H1 (cell line): ENCODE measurements at regions not wholly inside any gene's neighbourhood (a gene's known extent, or its start where the extent isn't known, plus 50 kb on each side); places are given as distances from the start of the nearest gene placed in this dataset.

ENCODE experiments used
- CTCF ChIA-PET: fragments of 300-600 bp; sonication (Branson Sonifier 250); formaldehyde crosslinking; loops from one replicate; lab custom pipeline; 2021; ENCODE audit not compliant: partially characterized antibody; lab: Charles Lee
- POLR2A ChIA-PET: fragments of 300-600 bp; sonication (Branson Sonifier 250); formaldehyde crosslinking; loops from one replicate; lab custom pipeline; 2021; ENCODE audit warnings: inconsistent platforms; ENCODE audit not compliant: partially characterized antibody; lab: Charles Lee
- DNase-seq, 2 experiments: peaks; one replicate each; pipeline versions ENCODE4 v3.0.0 to v3.0.0-alpha.2; 2010 to 2022; ENCODE audit warnings: low spot score in 2 of 2, low read depth in 1 of 2, mixed read lengths in 1 of 2
- FAIRE-seq: peaks from 2 replicates; lab custom pipeline; 2011; peaks lifted over from hg19 to GRCh38; lab: Jason Lieb, UNC
- H2AFZ ChIP-seq: 2 replicates; pipeline ENCODE4 v1.8.1; 2012; ENCODE audit warnings: low read length, inconsistent platforms
- H2AK5ac ChIP-seq: 2 replicates; pipeline ENCODE4 v1.6.1; 2013; ENCODE audit warnings: low read depth, low read length
- H2BK120ac ChIP-seq: replicated peaks from 2 replicates; pipeline ENCODE3; 2013; ENCODE audit warnings: low read depth, low read length, inconsistent platforms
- H2BK12ac ChIP-seq: 2 replicates; pipeline ENCODE4 v1.6.1; 2013; ENCODE audit warnings: low read depth, low read length
- H2BK15ac ChIP-seq: 2 replicates; pipeline ENCODE4 v1.6.1; 2013; ENCODE audit warnings: low read length
- H2BK20ac ChIP-seq: 2 replicates; pipeline ENCODE4 v1.6.1; 2013; ENCODE audit warnings: low read length
- H2BK5ac ChIP-seq: 2 replicates; pipeline ENCODE4 v1.6.1; 2013; ENCODE audit warnings: low read depth, low read length
- H3K14ac ChIP-seq: 2 replicates; pipeline ENCODE4 v1.6.1; 2013; ENCODE audit warnings: inconsistent platforms; ENCODE audit not compliant: insufficient read length
- H3K18ac ChIP-seq: 2 replicates; pipeline ENCODE4 v1.6.1; 2013; ENCODE audit warnings: low read length; ENCODE audit errors: extremely low read depth
- H3K23ac ChIP-seq: 2 replicates; pipeline ENCODE4 v1.6.1; 2013; ENCODE audit warnings: inconsistent platforms; ENCODE audit not compliant: insufficient read length
- H3K23me2 ChIP-seq: 2 replicates; pipeline ENCODE4 v1.6.1; 2013; ENCODE audit warnings: low read depth, low read length
- H3K27ac ChIP-seq: 2 replicates; pipeline ENCODE4 v1.6.1; 2011; ENCODE audit warnings: low read depth, low read length, inconsistent platforms
- H3K27me3 ChIP-seq, 4 experiments: replicated peaks in 1 of 4; 1 replicate in 1 of 4; 2 replicates in 3 of 4; pipeline versions ENCODE4 v1.6.1 to v1.8.1; 2011 to 2013; ENCODE audit warnings: low read length in 3 of 4, mild to moderate bottlenecking in 3 of 4, inconsistent platforms in 2 of 4, mixed read lengths in 2 of 4, moderate library complexity in 1 of 4; ENCODE audit not compliant: control insufficient read depth in 3 of 4, insufficient read depth in 3 of 4; ENCODE audit errors: extremely low read depth in 1 of 4
- H3K36me3 ChIP-seq, 4 experiments: 2 replicates each; pipeline versions ENCODE4 v1.6.1 to v1.8.1; 2011 to 2013; ENCODE audit warnings: mild to moderate bottlenecking in 4 of 4, low read length in 3 of 4, moderate library complexity in 2 of 4, control low read depth in 1 of 4, inconsistent platforms in 1 of 4; ENCODE audit not compliant: insufficient read depth in 4 of 4, control insufficient read depth in 2 of 4
- H3K4ac ChIP-seq: replicated peaks from 2 replicates; pipeline ENCODE3; 2013; ENCODE audit warnings: low read length, low read depth, mixed read lengths, inconsistent platforms; ENCODE audit not compliant: insufficient read length
- H3K4me1 ChIP-seq, 4 experiments: replicated peaks in 1 of 4; 1 replicate in 1 of 4; 2 replicates in 3 of 4; pipeline versions ENCODE4 v1.6.1 to v1.8.1; 2011 to 2013; ENCODE audit warnings: low read length in 3 of 4, inconsistent platforms in 2 of 4, mixed read lengths in 1 of 4; ENCODE audit not compliant: insufficient read depth in 4 of 4, control insufficient read depth in 3 of 4
- H3K4me2 ChIP-seq, 2 experiments: 2 replicates each; pipeline versions ENCODE4 v1.6.1 to v1.8.1; 2011 to 2013; ENCODE audit warnings: low read depth in 2 of 2, low read length in 2 of 2, control low read depth in 1 of 2, inconsistent platforms in 1 of 2, mild to moderate bottlenecking in 1 of 2; ENCODE audit not compliant: insufficient read depth in 1 of 2
- H3K4me3 ChIP-seq, 4 experiments: fragments of 200-600, 300-600 bp in 1 of 4; sonication (generic), shearing (Covaris generic), sonication (Bioruptor Twin) in 1 of 4; 2 replicates each; pipeline versions ENCODE4 v1.5.1 to v1.8.1; 2011 to 2016; ENCODE audit warnings: low read length in 4 of 4, low read depth in 3 of 4, control low read depth in 2 of 4, inconsistent platforms in 2 of 4, mild to moderate bottlenecking in 2 of 4, mixed read lengths in 1 of 4, moderate library complexity in 1 of 4; ENCODE audit not compliant: insufficient read depth in 2 of 4; ENCODE audit errors: extremely low read depth in 1 of 4
- H3K56ac ChIP-seq: replicated peaks from 2 replicates; pipeline ENCODE3; 2013; ENCODE audit warnings: low read depth, mild to moderate bottlenecking, mixed read lengths, low read length, inconsistent platforms; ENCODE audit not compliant: insufficient read length
- H3K79me1 ChIP-seq: 2 replicates; pipeline ENCODE4 v1.6.1; 2013; ENCODE audit warnings: low read depth, low read length, control low read depth
- H3K79me2 ChIP-seq, 2 experiments: 2 replicates each; pipeline versions ENCODE4 v1.6.1 to v1.8.1; 2012 to 2013; ENCODE audit warnings: low read length in 2 of 2, mild to moderate bottlenecking in 2 of 2, inconsistent platforms in 1 of 2; ENCODE audit not compliant: insufficient read depth in 2 of 2, control insufficient read depth in 1 of 2
- H3K9ac ChIP-seq, 4 experiments: replicated peaks in 1 of 4; 1 replicate in 1 of 4; 2 replicates in 3 of 4; pipeline versions ENCODE4 v1.6.1 to v1.8.1; 2011 to 2013; ENCODE audit warnings: low read depth in 3 of 4, low read length in 3 of 4, control low read depth in 2 of 4, mild to moderate bottlenecking in 2 of 4, moderate library complexity in 2 of 4, inconsistent platforms in 1 of 4; ENCODE audit errors: extremely low read depth in 1 of 4
- H3K9me3 ChIP-seq, 2 experiments: 2 replicates each; pipeline versions ENCODE4 v1.6.1 to v1.8.1; 2012 to 2013; ENCODE audit warnings: mild to moderate bottlenecking in 2 of 2, moderate library complexity in 2 of 2, control low read depth in 1 of 2, inconsistent platforms in 1 of 2, low read depth in 1 of 2, low read length in 1 of 2, mixed read lengths in 1 of 2; ENCODE audit not compliant: insufficient read depth in 2 of 2
- H4K20me1 ChIP-seq, 2 experiments: replicated peaks in 1 of 2; 2 replicates each; pipeline versions ENCODE3 to v1.8.1; 2011 to 2013; ENCODE audit warnings: inconsistent platforms in 2 of 2, low read length in 2 of 2, mild to moderate bottlenecking in 1 of 2; ENCODE audit not compliant: insufficient read depth in 2 of 2, control insufficient read depth in 1 of 2
- H4K5ac ChIP-seq: 2 replicates; pipeline ENCODE4 v1.6.1; 2013; ENCODE audit warnings: low read length, low read depth, mixed read lengths, inconsistent platforms; ENCODE audit not compliant: insufficient read length
- H4K8ac ChIP-seq: 2 replicates; pipeline ENCODE4 v1.8.0; 2013; ENCODE audit warnings: mild to moderate bottlenecking, moderate library complexity, low read length, inconsistent platforms; ENCODE audit not compliant: insufficient read depth; ENCODE audit errors: extremely low read depth
- H4K91ac ChIP-seq: replicated peaks from 2 replicates; pipeline ENCODE3; 2013; ENCODE audit warnings: low read length, mixed read lengths, inconsistent platforms; ENCODE audit not compliant: insufficient read length
- ASH2L ChIP-seq: fragments of 200-600, 300-600 bp; sonication (generic); IDR thresholded peaks from one replicate; pipeline ENCODE4 v1.7.1; 2017; ENCODE audit warnings: low read length
- CBX8 ChIP-seq: fragments of 300-800, 300-1000 bp; sonication (generic); IDR thresholded peaks from 2 replicates; pipeline ENCODE4 v1.7.1; 2016; ENCODE audit warnings: low read depth, low read length, borderline replicate concordance
- EP300 ChIP-seq, 2 experiments: IDR thresholded peaks; 1 replicate in 1 of 2; 2 replicates in 1 of 2; pipeline ENCODE4 v1.6.1; 2011 to 2012; ENCODE audit warnings: low read depth in 2 of 2, low read length in 2 of 2, mild to moderate bottlenecking in 2 of 2, borderline replicate concordance in 1 of 2, inconsistent platforms in 1 of 2, moderate library complexity in 1 of 2
- FOSL1 ChIP-seq: IDR thresholded peaks from 2 replicates; pipeline ENCODE4 v1.6.1; 2011; ENCODE audit warnings: mild to moderate bottlenecking, low read depth, low read length, moderate library complexity; ENCODE audit not compliant: insufficient read depth
- GABPA ChIP-seq: IDR thresholded peaks from 2 replicates; pipeline ENCODE4 v1.6.1; 2011; ENCODE audit warnings: mild to moderate bottlenecking, low read length, moderate library complexity, borderline replicate concordance; ENCODE audit not compliant: insufficient read depth
- HDAC6 ChIP-seq: IDR thresholded peaks from one replicate; pipeline ENCODE4 v1.7.1; 2012; ENCODE audit warnings: low read depth, mild to moderate bottlenecking, inconsistent platforms, low read length, moderate library complexity
- NANOG ChIP-seq: IDR thresholded peaks from 2 replicates; pipeline ENCODE4 v1.6.1; 2011; ENCODE audit warnings: low read length, low read depth, mild to moderate bottlenecking, inconsistent platforms; ENCODE audit not compliant: insufficient read depth, poor library complexity, severe bottlenecking
- SAP30 ChIP-seq: fragments of 300-600 bp; sonication (generic); IDR thresholded peaks from 2 replicates; pipeline ENCODE4 v1.7.1; 2012; ENCODE audit warnings: low read length, moderate library complexity, mild to moderate bottlenecking, inconsistent platforms; ENCODE audit not compliant: insufficient read depth, insufficient replicate concordance
- SIRT6 ChIP-seq: IDR thresholded peaks from one replicate; pipeline ENCODE4 v1.7.1; 2012; ENCODE audit warnings: low read length, inconsistent platforms
- SUZ12 ChIP-seq: fragments of 200-600 bp; sonication (generic); IDR thresholded peaks from 2 replicates; pipeline ENCODE4 v1.6.1; 2012; ENCODE audit warnings: mild to moderate bottlenecking, inconsistent platforms, low read length, moderate library complexity, mixed read lengths
- YY1 ChIP-seq: IDR thresholded peaks from 2 replicates; pipeline ENCODE4 v1.6.1; 2011; ENCODE audit warnings: low read depth, mild to moderate bottlenecking, low read length
- WGBS, 2 experiments: shearing (Covaris generic) in 1 of 2; methylation state at CpG; one replicate each; pipeline versions ENCODE4 v1.1.6 to v1.1.7; 2013 to 2015; ENCODE audit warnings: low lambda C conversion rate in 2 of 2, mixed read lengths in 2 of 2, inconsistent platforms in 1 of 2, low coverage in 1 of 2, missing lambda C conversion rate in 1 of 2; ENCODE audit not compliant: insufficient replicate concordance in 2 of 2, insufficient coverage in 1 of 2, insufficient read length in 1 of 2; ENCODE audit errors: extremely low coverage in 1 of 2, missing lambda C conversion rate in 1 of 2; 5-methylcytosine and 5-hydroxymethylcytosine counted together
- TF ChIP-seq, protein P1 (sequence below), 3 experiments: IDR thresholded peaks; 1 replicate in 2 of 3; 2 replicates in 1 of 3; pipeline versions ENCODE4 v1.5.1 to v1.6.1; 2011; ENCODE audit warnings: low read length in 3 of 3, mild to moderate bottlenecking in 3 of 3, inconsistent platforms in 2 of 3, low read depth in 1 of 3, moderate library complexity in 1 of 3; ENCODE audit not compliant: insufficient read depth in 1 of 3; ENCODE audit errors: control extremely low read depth in 1 of 3

DNA sequence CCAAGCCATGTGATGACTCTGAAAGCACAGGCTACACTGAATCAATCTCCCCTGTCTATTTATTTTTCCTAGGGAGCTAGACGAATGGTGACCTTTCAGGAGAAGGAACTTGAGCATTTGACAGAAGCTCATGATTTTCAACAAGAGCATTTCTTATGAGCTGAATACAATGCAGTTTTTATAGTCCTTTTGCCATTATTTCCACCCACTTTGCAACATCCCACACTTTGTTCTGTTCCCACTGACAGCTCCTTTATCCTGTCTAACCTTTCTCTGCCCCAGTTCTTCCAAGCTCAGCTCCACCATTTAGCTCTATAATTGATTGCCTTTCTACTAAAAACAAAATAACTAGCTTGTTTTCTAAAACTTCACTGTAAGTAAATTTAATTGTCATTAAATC, 91.9 kb upstream of the PRSS1 start:
- Histone ChIP-seq H3K79me1 (no peaks in the 10 kb centered on the region), H3K4me2 (no peak overlapping the region), H3K23ac (no peak overlapping the region), H3K79me2 (no peaks in the 10 kb centered on the region), H4K8ac (no peak overlapping the region), H2BK120ac (no peak overlapping the region), H3K36me3 (no peaks in the 10 kb centered on the region), H3K23me2 (no peaks in the 10 kb centered on the region), H2AK5ac (no peak overlapping the region), H2BK20ac (no peak overlapping the region), H2BK12ac (no peak overlapping the region), H4K91ac (no peak overlapping the region), H4K5ac (no peak overlapping the region), H2BK15ac (no peak overlapping the region), H3K18ac (no peak overlapping the region), H3K9ac (no peak overlapping the region), H3K4ac (no peak overlapping the region), H3K4me1 (no peaks in the 10 kb centered on the region), H3K4me3 (no peak overlapping the region), H4K20me1 (no peaks in the 10 kb centered on the region), H3K56ac (no peak overlapping the region), H3K27me3 (no peaks in the 10 kb centered on the region), H3K9me3 (no peaks in the 10 kb centered on the region; a peak in 1 of 4 replicates), H3K14ac (no peak overlapping the region), H3K27ac (no peak overlapping the region), H2BK5ac (no peak overlapping the region), H2AFZ (no peak overlapping the region)
- DNase-seq (no peak), FAIRE-seq (no peak)
- CTCF ChIA-PET: interaction anchor here (0.7 to 6.0 kb wide), 18 partner anchors 11 to 345 kb away, joined by 3 to 36 read pairs (median 4); no protein-coding TSS in a partner anchor
- WGBS, 2 experiments: 86% methylated on average over 1 of the region's 1 CpG; no CpG with 5 or more reads in 1 of the 2 experiments
- POLR2A ChIA-PET: no interaction called here
- TF ChIP-seq CBX8: no peak
- no peak for TF ChIP-seq SIRT6
- no peak for TF ChIP-seq ASH2L
- TF ChIP-seq NANOG: no peak
- no peak for TF ChIP-seq HDAC6
- no peak for TF ChIP-seq FOSL1
- TF ChIP-seq, protein P1, sequence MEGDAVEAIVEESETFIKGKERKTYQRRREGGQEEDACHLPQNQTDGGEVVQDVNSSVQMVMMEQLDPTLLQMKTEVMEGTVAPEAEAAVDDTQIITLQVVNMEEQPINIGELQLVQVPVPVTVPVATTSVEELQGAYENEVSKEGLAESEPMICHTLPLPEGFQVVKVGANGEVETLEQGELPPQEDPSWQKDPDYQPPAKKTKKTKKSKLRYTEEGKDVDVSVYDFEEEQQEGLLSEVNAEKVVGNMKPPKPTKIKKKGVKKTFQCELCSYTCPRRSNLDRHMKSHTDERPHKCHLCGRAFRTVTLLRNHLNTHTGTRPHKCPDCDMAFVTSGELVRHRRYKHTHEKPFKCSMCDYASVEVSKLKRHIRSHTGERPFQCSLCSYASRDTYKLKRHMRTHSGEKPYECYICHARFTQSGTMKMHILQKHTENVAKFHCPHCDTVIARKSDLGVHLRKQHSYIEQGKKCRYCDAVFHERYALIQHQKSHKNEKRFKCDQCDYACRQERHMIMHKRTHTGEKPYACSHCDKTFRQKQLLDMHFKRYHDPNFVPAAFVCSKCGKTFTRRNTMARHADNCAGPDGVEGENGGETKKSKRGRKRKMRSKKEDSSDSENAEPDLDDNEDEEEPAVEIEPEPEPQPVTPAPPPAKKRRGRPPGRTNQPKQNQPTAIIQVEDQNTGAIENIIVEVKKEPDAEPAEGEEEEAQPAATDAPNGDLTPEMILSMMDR (IDR thresholded peaks at IDR 0.05; ENCODE audit: control extremely low read depth in 1 of 3, insufficient read depth in 1 of 3, low read depth in 1 of 3, low read length in 3 of 3): no peak
- no peak for TF ChIP-seq GABPA
- no peak for TF ChIP-seq EP300 (IDR thresholded peaks at IDR 0.05; ENCODE audit: borderline replicate concordance in 1 of 2, low read depth in 2 of 2, low read length in 2 of 2)
- no peak for TF ChIP-seq SAP30
- TF ChIP-seq SUZ12: no peak
- TF ChIP-seq YY1: no peak
